ENCODE measurements at regions not wholly inside any gene's neighbourhood (a gene's known extent, or its start where the extent isn't known, plus 50 kb on each side); places are given as distances from the start of the nearest gene placed in this dataset.
"Not testable (repeated sequence)": the region's sequence is repeated elsewhere in the genome, so short reads cannot be mapped to it uniquely, and the experiment has no call there.

GRCh38 chr6:49274809-49275769, 188.0 kb downstream of the MMUT start:
- not testable (repeated sequence) for DNase-seq

GRCh38 chr6:49269190-49269589, 193.9 kb downstream of the MMUT start:
- DNase-seq: no peak

- DNase-seq: no peak
Measured at GRCh38 chr6:49264909-49265308, 198.1 kb downstream of the MMUT start.

GRCh38 chr6:49264496-49264895, 198.6 kb downstream of the MMUT start:
- DNase-seq: no peak

GRCh38 chr6:49257549-49257948, 205.5 kb downstream of the MMUT start:
- no peak for DNase-seq

DNA sequence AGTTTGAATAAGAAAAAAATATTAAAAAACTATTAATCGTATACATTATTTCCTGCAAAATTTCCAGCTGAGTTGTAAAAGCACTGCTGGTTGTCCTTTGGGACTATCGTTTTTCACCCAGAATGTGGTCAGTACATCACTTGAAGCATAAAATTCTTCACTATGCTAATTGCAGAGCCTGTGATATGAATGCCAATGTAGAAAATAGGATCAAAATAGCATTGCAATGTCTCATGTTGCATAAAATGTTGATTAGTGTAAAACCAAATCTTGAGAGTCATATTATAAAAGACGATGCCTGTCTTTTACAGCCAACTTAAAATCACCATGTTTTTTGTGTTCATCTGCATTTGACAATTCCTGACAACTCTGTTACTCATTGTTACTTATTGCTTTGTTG, 207.7 kb downstream of the MMUT start:
- no peak for DNase-seq

- DNase-seq: no peak
Measured at GRCh38 chr6:49252901-49253300, 210.2 kb downstream of the MMUT start.

DNA sequence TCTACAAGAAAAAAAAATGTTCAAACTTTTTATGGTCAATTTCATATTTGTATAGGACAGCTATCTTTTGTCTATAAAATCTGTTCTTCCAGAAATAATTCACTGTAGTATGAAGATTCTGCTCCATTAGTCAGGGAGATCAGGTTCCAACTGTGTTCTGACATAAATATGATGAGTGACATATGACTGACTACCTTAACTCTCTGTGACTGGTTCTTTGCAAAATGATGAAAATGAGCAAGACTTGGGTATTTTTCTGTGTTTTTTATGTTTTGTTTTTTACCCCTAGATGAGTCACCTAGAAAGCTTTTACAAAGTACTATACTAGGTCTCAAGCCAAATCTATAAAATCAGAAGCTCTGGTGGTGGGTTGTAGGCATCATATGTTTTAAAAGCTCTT, 229.6 kb downstream of the MMUT start:
- DNase-seq: no peak

- no peak for DNase-seq
Measured at GRCh38 chr6:49225471-49225870, 237.6 kb downstream of the MMUT start.

DNA sequence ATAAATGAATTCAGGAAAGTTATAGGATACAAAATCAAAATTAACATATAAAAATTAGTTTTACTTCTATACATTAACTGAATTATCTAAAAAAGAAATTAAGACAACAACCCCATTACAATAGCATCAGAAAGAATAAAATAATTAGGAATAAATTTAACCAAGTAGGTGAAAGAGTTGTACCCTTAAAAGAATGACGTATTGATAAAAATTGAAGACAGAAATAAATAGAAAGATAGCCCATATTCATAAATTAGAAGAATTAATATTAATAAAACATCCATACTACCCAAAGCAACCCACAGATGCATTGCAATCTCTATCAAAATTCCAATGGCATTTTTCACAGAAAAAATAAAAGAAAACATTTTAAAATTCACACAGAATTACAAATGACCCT, 242.8 kb downstream of the MMUT start:
- no peak for DNase-seq

GRCh38 chr6:49205526-49205925, 257.5 kb downstream of the MMUT start:
- DNase-seq: no peak

DNA sequence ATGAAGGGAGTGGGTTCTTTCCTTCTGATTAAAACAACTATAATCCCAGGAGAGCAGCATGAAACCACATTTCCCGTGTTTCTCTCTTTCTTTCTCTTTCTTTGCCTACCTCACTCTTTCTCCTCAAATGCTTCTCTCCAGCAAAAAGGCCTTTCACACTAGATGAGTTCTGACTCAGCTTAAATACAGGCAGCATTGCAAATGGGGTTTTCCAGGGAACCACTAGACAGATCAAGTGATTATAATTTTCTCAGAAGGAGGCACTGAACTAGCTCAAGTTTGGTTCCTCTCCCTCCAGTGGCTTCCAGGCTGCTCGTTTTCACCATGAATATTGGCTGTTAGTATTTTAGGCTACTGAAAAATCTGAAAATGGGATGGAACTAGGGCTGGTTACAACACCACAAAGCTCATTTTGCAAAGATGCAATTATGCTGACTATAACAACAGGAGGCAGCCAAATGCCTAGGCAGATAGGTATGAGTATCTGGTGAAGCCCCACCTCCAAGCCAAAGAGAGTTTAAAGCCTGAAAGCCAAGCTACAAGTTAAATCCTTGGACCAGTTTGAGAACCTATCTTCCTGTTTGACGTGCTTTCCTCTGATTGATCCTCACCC, 260.0 kb downstream of the MMUT start:
- DNase-seq: no peak

DNA sequence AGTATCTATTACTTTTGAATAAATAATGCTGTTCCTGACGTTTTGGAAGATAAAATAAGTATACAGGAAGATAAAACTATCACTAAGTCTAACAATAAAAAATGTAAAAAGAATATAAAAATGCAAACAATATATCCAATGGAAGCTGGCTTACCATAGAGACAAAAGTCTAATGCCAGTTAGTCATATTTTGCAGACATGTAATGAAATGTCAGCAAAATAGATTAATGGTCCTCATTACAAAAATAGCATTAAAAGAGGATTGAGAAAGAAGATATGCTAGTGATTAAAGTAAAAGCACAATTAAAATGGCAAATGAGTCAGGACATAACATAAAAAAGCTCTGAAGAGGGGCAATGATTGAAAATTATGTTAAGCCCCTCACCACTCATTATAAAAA, 265.0 kb downstream of the MMUT start:
- DNase-seq: no peak

- not testable (repeated sequence) for DNase-seq
Measured at GRCh38 chr6:49162379-49162778, 300.7 kb downstream of the MMUT start.

GRCh38 chr6:49155316-49155715, 307.7 kb downstream of the MMUT start:
- DNase-seq: no peak

DNA sequence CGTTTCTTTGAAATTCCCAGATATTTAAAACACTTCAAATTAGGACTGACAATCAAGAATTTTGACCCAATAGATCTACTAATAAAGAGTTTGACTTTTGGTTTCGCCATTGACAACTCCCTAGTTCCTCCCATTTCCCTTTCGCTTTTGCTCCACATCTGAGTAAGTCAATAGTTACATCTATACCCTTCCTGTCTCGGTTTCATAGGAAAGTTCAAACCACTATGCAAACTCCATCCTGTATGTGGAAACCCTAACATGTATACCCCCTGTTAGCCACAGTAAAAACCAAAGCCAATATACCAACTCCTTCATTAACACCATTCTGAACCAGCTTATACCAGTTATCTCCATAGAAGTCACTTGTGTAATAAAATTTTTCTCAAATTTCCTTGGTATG, 311.1 kb downstream of the MMUT start:
- no peak for DNase-seq

- no peak for DNase-seq
Measured at GRCh38 chr6:49151461-49151860, 311.6 kb downstream of the MMUT start.

- no peak for DNase-seq
Measured at GRCh38 chr6:49151033-49151432, 312.0 kb downstream of the MMUT start.

DNA sequence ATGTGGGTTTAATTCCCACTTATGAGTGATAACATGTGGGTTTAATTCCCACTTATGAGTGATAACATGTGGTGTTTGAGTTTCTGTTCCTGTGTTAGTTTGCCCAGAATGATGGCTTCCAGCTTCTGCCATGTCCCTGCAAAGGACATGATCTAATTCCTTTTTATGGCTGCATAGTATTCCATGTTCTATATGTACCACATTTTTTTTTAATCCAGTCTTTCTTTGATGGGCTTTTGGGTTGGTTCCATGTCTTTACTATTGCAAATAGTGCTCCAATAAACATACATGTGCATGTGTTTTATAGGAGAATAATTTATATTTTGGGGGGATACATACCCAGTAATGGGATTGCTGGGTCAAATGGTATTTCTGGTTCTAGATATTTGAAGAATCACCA, 317.8 kb downstream of the MMUT start:
- no peak for DNase-seq

GRCh38 chr6:49142421-49143151, 320.5 kb downstream of the MMUT start:
- no peak for DNase-seq

- no peak for DNase-seq
Measured at GRCh38 chr6:49121970-49122369, 341.1 kb downstream of the MMUT start.

- DNase-seq: no peak
Measured at GRCh38 chr6:49118478-49118877, 344.6 kb downstream of the MMUT start.

GRCh38 chr6:49110916-49111315, 352.1 kb downstream of the MMUT start:
- no peak for DNase-seq

DNA sequence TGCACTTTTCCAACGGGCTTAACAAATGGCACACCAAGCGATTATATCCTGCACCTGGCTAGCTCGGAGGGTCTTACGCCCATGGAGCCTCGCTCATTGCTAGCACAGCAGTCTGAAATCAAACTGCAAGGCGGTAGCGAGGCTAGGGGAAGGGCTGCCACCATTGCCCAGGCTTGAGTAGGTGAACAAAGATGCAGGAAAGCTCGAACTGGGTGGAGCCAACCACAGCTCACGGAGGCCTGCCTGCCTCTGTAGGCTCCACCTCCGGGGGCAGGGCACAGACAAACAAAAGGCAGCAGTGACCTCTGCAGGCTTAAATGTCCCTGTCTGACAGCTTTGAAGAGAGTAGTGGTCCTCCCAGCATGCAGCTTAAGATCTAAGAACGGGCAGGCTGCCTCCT, 365.4 kb downstream of the MMUT start:
- DNase-seq: not testable (repeated sequence)

All from hematopoietic multipotent progenitor cell treated with erythropoietin and hydrocortisone succinate and interleukin-3 and kit ligand, for 4 days (in vitro differentiated cells).